SK-N-SH (cell line): ENCODE measurements at regions not wholly inside any gene's neighbourhood (a gene's known extent, or its start where the extent isn't known, plus 50 kb on each side); places are given as distances from the start of the nearest gene placed in this dataset.

ENCODE experiments used
- CTCF ChIA-PET: fragments of 300-600, 350-600 bp; formaldehyde crosslinking; extraction: SDS; loops from one replicate; lab custom pipeline; 2021; lab: Yijun Ruan, JAX
- POLR2A ChIA-PET: fragments of 350-600 bp; sonication (Branson Sonifier 250); formaldehyde crosslinking; extraction: SDS; loops from one replicate; lab custom pipeline; 2020; ENCODE audit warnings: antibody characterized with exemption, inconsistent platforms; lab: Yijun Ruan, JAX
- DNase-seq: peaks from one replicate; pipeline ENCODE4 v3.0.0; 2012
- H2AFZ ChIP-seq: fragments of 200-600 bp; sonication (generic); 2 replicates; pipeline ENCODE4 v1.8.1; 2016; ENCODE audit warnings: antibody characterized with exemption, mild to moderate bottlenecking, low read depth
- H3F3A ChIP-seq: fragments of 200-600 bp; sonication (generic); replicated peaks from 2 replicates; pipeline ENCODE3; 2016; ENCODE audit warnings: antibody characterized with exemption, mild to moderate bottlenecking; ENCODE audit not compliant: insufficient read depth
- H3K27ac ChIP-seq, 2 experiments: fragments of 200-500 bp in 1 of 2; fragments of 200-600 bp in 1 of 2; sonication (Bioruptor generic) in 1 of 2; sonication (generic), shearing (Covaris generic) in 1 of 2; 2 replicates each; pipeline versions ENCODE4 v1.5.1 to v1.6.1; 2014 to 2016; ENCODE audit warnings: low read depth in 2 of 2, inconsistent platforms in 1 of 2, low read length in 1 of 2, mild to moderate bottlenecking in 1 of 2, mixed read lengths in 1 of 2
- H3K27me3 ChIP-seq: fragments of 200-600 bp; sonication (generic), shearing (Covaris generic); 2 replicates; pipeline ENCODE4 v1.6.1; 2016; ENCODE audit warnings: mixed run types; ENCODE audit not compliant: insufficient read depth
- H3K36me3 ChIP-seq, 2 experiments: fragments of 200-500 bp in 1 of 2; fragments of 200-600 bp in 1 of 2; sonication (Bioruptor generic) in 1 of 2; sonication (generic) in 1 of 2; replicated peaks in 1 of 2; 2 replicates each; pipeline versions ENCODE3 to v1.5.1; 2014 to 2016; ENCODE audit warnings: low read length in 1 of 2, mild to moderate bottlenecking in 1 of 2; ENCODE audit not compliant: insufficient read depth in 2 of 2, control insufficient read depth in 1 of 2
- H3K4me1 ChIP-seq, 2 experiments: fragments of 200-500 bp in 1 of 2; fragments of 200-600 bp in 1 of 2; sonication (Bioruptor generic) in 1 of 2; sonication (generic), shearing (Covaris generic) in 1 of 2; 2 replicates each; pipeline versions ENCODE4 v1.5.1 to v1.6.1; 2014 to 2016; ENCODE audit warnings: low read depth in 1 of 2, low read length in 1 of 2, mixed run types in 1 of 2; ENCODE audit not compliant: insufficient read depth in 2 of 2, control insufficient read depth in 1 of 2
- H3K4me2 ChIP-seq: fragments of 200-600 bp; sonication (generic), shearing (Covaris generic); 2 replicates; pipeline ENCODE4 v1.6.1; 2017; ENCODE audit warnings: mixed run types
- H3K4me3 ChIP-seq, 2 experiments: fragments of 200-500 bp in 1 of 2; fragments of 200-600 bp in 1 of 2; sonication (Bioruptor generic) in 1 of 2; sonication (generic), shearing (Covaris generic) in 1 of 2; 2 replicates each; pipeline versions ENCODE4 v1.5.1 to v1.8.1; 2014 to 2016; ENCODE audit warnings: low read depth in 2 of 2, inconsistent platforms in 1 of 2, low read length in 1 of 2, mild to moderate bottlenecking in 1 of 2, mixed read lengths in 1 of 2, moderate library complexity in 1 of 2
- H3K79me2 ChIP-seq: fragments of 200-600 bp; sonication (generic); 2 replicates; pipeline ENCODE4 v1.8.1; 2017; ENCODE audit warnings: mild to moderate bottlenecking; ENCODE audit not compliant: insufficient read depth
- H3K9ac ChIP-seq: fragments of 200-600 bp; sonication (generic); 2 replicates; pipeline ENCODE4 v1.6.1; 2017; ENCODE audit warnings: mixed run types
- H3K9me2 ChIP-seq: fragments of 200-600 bp; sonication (generic); 2 replicates; pipeline ENCODE4 v1.6.1; 2017; ENCODE audit warnings: mixed run types
- H3K9me3 ChIP-seq: fragments of 200-600 bp; sonication (generic); 2 replicates; pipeline ENCODE4 v1.6.1; 2017; ENCODE audit warnings: mixed run types, mild to moderate bottlenecking, moderate library complexity
- H4K20me1 ChIP-seq: fragments of 200-600 bp; sonication (generic); 2 replicates; pipeline ENCODE4 v1.6.1; 2017; ENCODE audit warnings: mild to moderate bottlenecking, mixed run types; ENCODE audit not compliant: insufficient read depth
- CHD2 ChIP-seq: fragments of 150-350 bp; IDR thresholded peaks from 2 replicates; pipeline ENCODE4 v1.6.1; 2018; ENCODE audit warnings: low read length; ENCODE audit not compliant: partially characterized antibody
- ELF1 ChIP-seq: IDR thresholded peaks from 2 replicates; pipeline ENCODE4 v1.4.0; 2012
- FOSL2 ChIP-seq: IDR thresholded peaks from 2 replicates; pipeline ENCODE4 v1.4.0; 2012; ENCODE audit warnings: low read depth, mild to moderate bottlenecking, moderate library complexity, borderline replicate concordance
- GABPA ChIP-seq: IDR thresholded peaks from 2 replicates; pipeline ENCODE4 v1.4.0; 2012; ENCODE audit warnings: low read depth, mild to moderate bottlenecking
- GATA2 ChIP-seq: sonication (generic); formaldehyde crosslinking; IDR thresholded peaks from 2 replicates; pipeline ENCODE4 v1.5.0; 2020; ENCODE audit warnings: mild to moderate bottlenecking, missing genetic modification reagents
- JUND ChIP-seq: IDR thresholded peaks from 2 replicates; pipeline ENCODE4 v1.4.0; 2012
- MEF2A ChIP-seq: IDR thresholded peaks from 2 replicates; pipeline ENCODE4 v1.4.0; 2012; ENCODE audit warnings: low read depth, borderline replicate concordance
- MXI1 ChIP-seq: IDR thresholded peaks from 2 replicates; pipeline ENCODE4 v1.6.1; 2012; ENCODE audit warnings: mild to moderate bottlenecking, low read depth, low read length, improper control_type of control experiment
- NFIC ChIP-seq: IDR thresholded peaks from 2 replicates; pipeline ENCODE4 v1.4.0; 2012; ENCODE audit warnings: borderline replicate concordance
- NRF1 ChIP-seq: IDR thresholded peaks from 2 replicates; pipeline ENCODE4 v1.6.1; 2012; ENCODE audit warnings: low read depth, mild to moderate bottlenecking, low read length
- POLR2AphosphoS5 ChIP-seq: IDR thresholded peaks from 2 replicates; pipeline ENCODE4 v1.6.1; 2012; ENCODE audit warnings: low read depth, low read length
- RAD21 ChIP-seq: IDR thresholded peaks from 2 replicates; pipeline ENCODE4 v1.6.1; 2012; ENCODE audit warnings: mild to moderate bottlenecking, low read length
- RCOR1 ChIP-seq: fragments of 150-350 bp; IDR thresholded peaks from 2 replicates; pipeline ENCODE4 v1.6.1; 2017; ENCODE audit warnings: antibody characterized with exemption, low read length
- RFX5 ChIP-seq: IDR thresholded peaks from 2 replicates; pipeline ENCODE4 v1.6.1; 2012; ENCODE audit warnings: mild to moderate bottlenecking, improper control_type of control experiment, low read length
- RXRA ChIP-seq: IDR thresholded peaks from 2 replicates; pipeline ENCODE4 v1.4.0; 2012; ENCODE audit warnings: low read depth, mild to moderate bottlenecking, borderline replicate concordance
- SIN3A ChIP-seq: IDR thresholded peaks from 2 replicates; pipeline ENCODE4 v1.6.1; 2012; ENCODE audit warnings: low read depth, mild to moderate bottlenecking, low read length, moderate library complexity, borderline replicate concordance
- TAF1 ChIP-seq: IDR thresholded peaks from 2 replicates; pipeline ENCODE4 v1.6.1; 2012; ENCODE audit warnings: low read depth, mild to moderate bottlenecking, low read length, moderate library complexity, borderline replicate concordance
- TCF12 ChIP-seq: IDR thresholded peaks from 2 replicates; pipeline ENCODE4 v1.4.0; 2012
- TEAD4 ChIP-seq: IDR thresholded peaks from 2 replicates; pipeline ENCODE4 v1.4.0; 2012; ENCODE audit warnings: mild to moderate bottlenecking, borderline replicate concordance; ENCODE audit not compliant: insufficient read depth
- WGBS: methylation state at CpG from one replicate; pipeline ENCODE4 v1.1.6; 2017; ENCODE audit warnings: low lambda C conversion rate; 5-methylcytosine and 5-hydroxymethylcytosine counted together
- TF ChIP-seq, protein P1 (sequence below): IDR thresholded peaks from 2 replicates; pipeline ENCODE4 v1.4.0; 2012; ENCODE audit warnings: low read depth, borderline replicate concordance
- TF ChIP-seq, protein P2 (sequence below): IDR thresholded peaks from 2 replicates; pipeline ENCODE4; 2012
- TF ChIP-seq, protein P3 (sequence below): IDR thresholded peaks from 2 replicates; pipeline ENCODE4 v1.4.0; 2012; ENCODE audit warnings: low read depth
- TF ChIP-seq, protein P4 (sequence below): IDR thresholded peaks from 2 replicates; pipeline ENCODE4 v1.6.1; 2012; ENCODE audit warnings: mild to moderate bottlenecking, low read depth, low read length, moderate library complexity
- TF ChIP-seq, protein P5 (sequence below): fragments of 150-350 bp; IDR thresholded peaks from 2 replicates; pipeline ENCODE4 v1.6.1; 2016; ENCODE audit warnings: mild to moderate bottlenecking, low read depth, low read length
- TF ChIP-seq, protein P6 (sequence below): fragments of 150-350 bp; IDR thresholded peaks from 2 replicates; pipeline ENCODE4 v1.6.1; 2017; ENCODE audit warnings: antibody characterized with exemption, low read length, low read depth, borderline replicate concordance

DNA sequence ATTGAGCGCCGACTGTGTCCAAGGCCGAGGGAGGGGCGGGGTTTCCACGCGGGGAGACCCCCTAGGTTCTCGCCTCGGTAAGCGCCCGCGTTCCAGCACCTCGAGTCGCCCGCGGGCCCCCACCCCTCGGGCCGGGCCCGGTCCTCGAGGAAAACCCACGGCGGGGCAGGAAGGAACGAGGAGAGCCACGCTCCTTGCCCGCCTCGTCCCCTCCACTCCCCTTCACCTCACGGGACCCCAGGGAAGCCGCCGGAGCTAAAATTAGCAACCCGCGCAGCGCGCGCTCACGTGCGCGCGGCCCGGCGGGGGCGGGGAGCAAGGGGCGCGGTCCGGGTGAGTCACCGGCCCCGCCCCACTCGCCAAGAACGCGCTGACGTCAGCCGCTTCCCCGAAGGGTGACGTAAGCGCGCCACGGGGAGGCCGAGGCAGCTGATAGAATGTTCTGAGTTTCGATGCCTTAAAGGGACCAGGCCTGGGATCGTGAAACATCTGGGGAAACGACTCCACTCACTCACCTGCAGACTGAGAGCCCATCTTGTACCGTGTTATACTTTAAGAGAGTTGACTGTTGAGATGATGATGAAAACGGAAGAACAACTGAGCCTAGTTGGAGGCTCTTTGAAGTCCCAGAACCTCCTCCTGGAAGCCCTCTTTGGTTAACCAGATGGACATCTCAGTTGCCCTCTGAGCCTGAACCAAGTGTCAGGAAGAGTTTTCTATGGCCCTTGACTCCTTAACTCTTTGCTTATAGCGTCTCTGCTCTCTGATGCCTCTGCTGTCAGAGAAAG is 49.7 kb upstream of the ATF3 start:
- Histone ChIP-seq H3K79me2 (no peaks in the 10 kb centered on the region), H3K4me3 (peak overlapping the region; percentile 64 to 78), H3K9ac (peak overlapping the region; percentile 71), H3K27ac (peak overlapping the region; percentile 37 to 85; a peak in 3 of 4 replicates), H2AFZ (peak overlapping the region; percentile 86), H3K9me2 (no peaks in the 10 kb centered on the region), H3K4me1 (peaks cover 0 to 16% of the 10 kb centered on the region in 2 experiments; a peak in 1 of 4 replicates), H3K9me3 (no peaks in the 10 kb centered on the region), H3F3A (peaks cover 7% of the 10 kb centered on the region), H3K4me2 (peak overlapping the region; percentile 71), H4K20me1 (no peaks in the 10 kb centered on the region), H3K27me3 (no peaks in the 10 kb centered on the region), H3K36me3 (no peaks in the 10 kb centered on the region)
- CTCF ChIA-PET = interaction anchor here (0.6 to 4.9 kb wide), 6 partner anchors 13 to 110 kb away, joined by 3 to 22 read pairs (median 4); no protein-coding TSS in a partner anchor
- POLR2A ChIA-PET = interaction anchor here (0.7 to 2.8 kb wide), 7 partner anchors 17 to 299 kb away, joined by 3 to 17 read pairs (median 4); partner anchors contain the start of genes ATF3, FLVCR1, NSL1 and TATDN3
- DNase-seq = peak; percentile 97
- WGBS = 3% methylated on average over 61 of the region's 62 CpGs
- peak; percentile 14; the same call in 1 of the 2 replicates for TF ChIP-seq ELF1
- TF ChIP-seq MXI1 = peak; percentile 68
- 0 out of 2 replicates have a peak, but pooled peaks have one; percentile 52 for TF ChIP-seq RFX5
- TF ChIP-seq TAF1 = peak; percentile 56; the same call in 1 of the 2 replicates
- TF ChIP-seq, protein P1, sequence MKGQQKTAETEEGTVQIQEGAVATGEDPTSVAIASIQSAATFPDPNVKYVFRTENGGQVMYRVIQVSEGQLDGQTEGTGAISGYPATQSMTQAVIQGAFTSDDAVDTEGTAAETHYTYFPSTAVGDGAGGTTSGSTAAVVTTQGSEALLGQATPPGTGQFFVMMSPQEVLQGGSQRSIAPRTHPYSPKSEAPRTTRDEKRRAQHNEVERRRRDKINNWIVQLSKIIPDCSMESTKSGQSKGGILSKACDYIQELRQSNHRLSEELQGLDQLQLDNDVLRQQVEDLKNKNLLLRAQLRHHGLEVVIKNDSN = peak; percentile 30; the same call in 1 of the 2 replicates
- peak; percentile 74 for TF ChIP-seq RCOR1
- TF ChIP-seq JUND = peak; percentile 63; the same call in 1 of the 2 replicates
- peak; percentile 76; the same call in 1 of the 2 replicates for TF ChIP-seq FOSL2
- TF ChIP-seq GABPA = no peak
- TF ChIP-seq, protein P2, sequence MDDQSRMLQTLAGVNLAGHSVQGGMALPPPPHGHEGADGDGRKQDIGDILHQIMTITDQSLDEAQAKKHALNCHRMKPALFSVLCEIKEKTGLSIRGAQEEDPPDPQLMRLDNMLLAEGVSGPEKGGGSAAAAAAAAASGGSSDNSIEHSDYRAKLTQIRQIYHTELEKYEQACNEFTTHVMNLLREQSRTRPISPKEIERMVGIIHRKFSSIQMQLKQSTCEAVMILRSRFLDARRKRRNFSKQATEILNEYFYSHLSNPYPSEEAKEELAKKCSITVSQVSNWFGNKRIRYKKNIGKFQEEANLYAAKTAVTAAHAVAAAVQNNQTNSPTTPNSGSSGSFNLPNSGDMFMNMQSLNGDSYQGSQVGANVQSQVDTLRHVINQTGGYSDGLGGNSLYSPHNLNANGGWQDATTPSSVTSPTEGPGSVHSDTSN = no peak
- 0 out of 2 replicates have a peak, but pooled peaks have one; percentile 9 for TF ChIP-seq GATA2 (CRISPR knock-in tag)
- TF ChIP-seq, protein P3, sequence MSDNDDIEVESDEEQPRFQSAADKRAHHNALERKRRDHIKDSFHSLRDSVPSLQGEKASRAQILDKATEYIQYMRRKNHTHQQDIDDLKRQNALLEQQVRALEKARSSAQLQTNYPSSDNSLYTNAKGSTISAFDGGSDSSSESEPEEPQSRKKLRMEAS = peak; percentile 94
- TF ChIP-seq RAD21 = no peak
- 0 out of 2 replicates have a peak, but pooled peaks have one; percentile 32 for TF ChIP-seq TEAD4
- no peak for TF ChIP-seq NFIC
- TF ChIP-seq SIN3A = no peak
- TF ChIP-seq RXRA = 0 out of 2 replicates have a peak, but pooled peaks have one; percentile 17
- peak; percentile 49; the same call in 1 of the 2 replicates for TF ChIP-seq POLR2AphosphoS5
- peak; percentile 44; the same call in 1 of the 2 replicates for TF ChIP-seq NRF1
- TF ChIP-seq, protein P4, sequence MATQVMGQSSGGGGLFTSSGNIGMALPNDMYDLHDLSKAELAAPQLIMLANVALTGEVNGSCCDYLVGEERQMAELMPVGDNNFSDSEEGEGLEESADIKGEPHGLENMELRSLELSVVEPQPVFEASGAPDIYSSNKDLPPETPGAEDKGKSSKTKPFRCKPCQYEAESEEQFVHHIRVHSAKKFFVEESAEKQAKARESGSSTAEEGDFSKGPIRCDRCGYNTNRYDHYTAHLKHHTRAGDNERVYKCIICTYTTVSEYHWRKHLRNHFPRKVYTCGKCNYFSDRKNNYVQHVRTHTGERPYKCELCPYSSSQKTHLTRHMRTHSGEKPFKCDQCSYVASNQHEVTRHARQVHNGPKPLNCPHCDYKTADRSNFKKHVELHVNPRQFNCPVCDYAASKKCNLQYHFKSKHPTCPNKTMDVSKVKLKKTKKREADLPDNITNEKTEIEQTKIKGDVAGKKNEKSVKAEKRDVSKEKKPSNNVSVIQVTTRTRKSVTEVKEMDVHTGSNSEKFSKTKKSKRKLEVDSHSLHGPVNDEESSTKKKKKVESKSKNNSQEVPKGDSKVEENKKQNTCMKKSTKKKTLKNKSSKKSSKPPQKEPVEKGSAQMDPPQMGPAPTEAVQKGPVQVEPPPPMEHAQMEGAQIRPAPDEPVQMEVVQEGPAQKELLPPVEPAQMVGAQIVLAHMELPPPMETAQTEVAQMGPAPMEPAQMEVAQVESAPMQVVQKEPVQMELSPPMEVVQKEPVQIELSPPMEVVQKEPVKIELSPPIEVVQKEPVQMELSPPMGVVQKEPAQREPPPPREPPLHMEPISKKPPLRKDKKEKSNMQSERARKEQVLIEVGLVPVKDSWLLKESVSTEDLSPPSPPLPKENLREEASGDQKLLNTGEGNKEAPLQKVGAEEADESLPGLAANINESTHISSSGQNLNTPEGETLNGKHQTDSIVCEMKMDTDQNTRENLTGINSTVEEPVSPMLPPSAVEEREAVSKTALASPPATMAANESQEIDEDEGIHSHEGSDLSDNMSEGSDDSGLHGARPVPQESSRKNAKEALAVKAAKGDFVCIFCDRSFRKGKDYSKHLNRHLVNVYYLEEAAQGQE = peak; percentile 46; the same call in 1 of the 2 replicates
- TF ChIP-seq, protein P5, sequence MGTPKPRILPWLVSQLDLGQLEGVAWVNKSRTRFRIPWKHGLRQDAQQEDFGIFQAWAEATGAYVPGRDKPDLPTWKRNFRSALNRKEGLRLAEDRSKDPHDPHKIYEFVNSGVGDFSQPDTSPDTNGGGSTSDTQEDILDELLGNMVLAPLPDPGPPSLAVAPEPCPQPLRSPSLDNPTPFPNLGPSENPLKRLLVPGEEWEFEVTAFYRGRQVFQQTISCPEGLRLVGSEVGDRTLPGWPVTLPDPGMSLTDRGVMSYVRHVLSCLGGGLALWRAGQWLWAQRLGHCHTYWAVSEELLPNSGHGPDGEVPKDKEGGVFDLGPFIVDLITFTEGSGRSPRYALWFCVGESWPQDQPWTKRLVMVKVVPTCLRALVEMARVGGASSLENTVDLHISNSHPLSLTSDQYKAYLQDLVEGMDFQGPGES = no peak
- no peak for TF ChIP-seq TCF12
- TF ChIP-seq CHD2 = peak; percentile 11
- TF ChIP-seq, protein P6, sequence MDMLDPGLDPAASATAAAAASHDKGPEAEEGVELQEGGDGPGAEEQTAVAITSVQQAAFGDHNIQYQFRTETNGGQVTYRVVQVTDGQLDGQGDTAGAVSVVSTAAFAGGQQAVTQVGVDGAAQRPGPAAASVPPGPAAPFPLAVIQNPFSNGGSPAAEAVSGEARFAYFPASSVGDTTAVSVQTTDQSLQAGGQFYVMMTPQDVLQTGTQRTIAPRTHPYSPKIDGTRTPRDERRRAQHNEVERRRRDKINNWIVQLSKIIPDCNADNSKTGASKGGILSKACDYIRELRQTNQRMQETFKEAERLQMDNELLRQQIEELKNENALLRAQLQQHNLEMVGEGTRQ = no peak
- TF ChIP-seq MEF2A = peak; percentile 78
- TF ChIP-seq, all 33 proteins: peak for 17
